B cell (primary cell): ENCODE measurements at regions not wholly inside any gene's neighbourhood (a gene's known extent, or its start where the extent isn't known, plus 50 kb on each side); places are given as distances from the start of the nearest gene placed in this dataset.

ENCODE experiments used
- CTCF ChIP-seq: fragments of 200-600 bp; IDR thresholded peaks from one replicate; pipeline ENCODE4 v1.8.0; 2022; ENCODE audit warnings: antibody characterized with exemption, mild to moderate bottlenecking
- EZH2 ChIP-seq: IDR thresholded peaks from 2 replicates; pipeline ENCODE4 v1.6.1; 2012; ENCODE audit warnings: borderline replicate concordance, low read depth, mild to moderate bottlenecking, moderate library complexity, low read length; ENCODE audit not compliant: insufficient read depth, poor library complexity, severe bottlenecking

GRCh38 chr18:40686836-40687235, 1268.2 kb upstream of the PIK3C3 start:
- TF ChIP-seq CTCF (no peak), EZH2 (no peak)
